OCI-LY3 (cell line): ENCODE measurements at regions not wholly inside any gene's neighbourhood (a gene's known extent, or its start where the extent isn't known, plus 50 kb on each side); places are given as distances from the start of the nearest gene placed in this dataset.

Experiments used
- H2AFZ ChIP-seq: fragments of 200-600, 300-600 bp; shearing (Covaris generic); 2 replicates; pipeline ENCODE4 v1.6.0; 2014; ENCODE audit warnings: antibody characterized with exemption, low read depth, low read length
- H3K27ac ChIP-seq: fragments of 200-600, 300-600 bp; sonication (generic); 2 replicates; pipeline ENCODE4 v1.5.1; 2014; ENCODE audit warnings: mild to moderate bottlenecking, low read length, moderate library complexity, mixed read lengths
- H3K27me3 ChIP-seq: fragments of 200-600, 300-600 bp; sonication (generic); 2 replicates; pipeline ENCODE4 v1.6.1; 2014; ENCODE audit warnings: low read depth, low read length, mixed read lengths
- H3K36me3 ChIP-seq: fragments of 200-600, 300-600 bp; sonication (generic); replicated peaks from 2 replicates; pipeline ENCODE3; 2014; ENCODE audit warnings: low read depth, low read length, mixed read lengths
- H3K4me1 ChIP-seq: fragments of 300-600, 200-600 bp; sonication (generic); 2 replicates; pipeline ENCODE4 v1.6.1; 2014; ENCODE audit warnings: low read length, mixed read lengths
- H3K4me2 ChIP-seq: fragments of 200-600, 300-600 bp; sonication (generic); 2 replicates; pipeline ENCODE4 v1.6.1; 2014; ENCODE audit warnings: low read length, mixed read lengths
- H3K4me3 ChIP-seq: fragments of 300-600, 200-600 bp; sonication (generic); 2 replicates; pipeline ENCODE4 v1.5.1; 2014; ENCODE audit warnings: antibody characterized with exemption, mild to moderate bottlenecking, low read length, moderate library complexity
- H3K79me2 ChIP-seq: fragments of 300-600, 200-600 bp; shearing (Covaris generic); 2 replicates; pipeline ENCODE4 v1.6.1; 2014; ENCODE audit warnings: mild to moderate bottlenecking, low read length, mixed read lengths
- H3K9ac ChIP-seq: fragments of 300-600, 200-600 bp; shearing (Covaris generic); 2 replicates; pipeline ENCODE4 v1.6.0; 2014; ENCODE audit warnings: mild to moderate bottlenecking, low read length, moderate library complexity
- H3K9me3 ChIP-seq: fragments of 200-600, 300-600 bp; shearing (Covaris generic); 2 replicates; pipeline ENCODE4 v1.6.1; 2014; ENCODE audit warnings: low read length, mixed read lengths; ENCODE audit not compliant: insufficient read depth
- H4K20me1 ChIP-seq: fragments of 200-600, 300-600 bp; sonication (generic); 2 replicates; pipeline ENCODE4 v1.6.1; 2016; ENCODE audit warnings: low read length, mixed read lengths; ENCODE audit not compliant: insufficient read depth
- CTCF ChIP-seq: fragments of 200-600, 300-600 bp; sonication (generic); IDR thresholded peaks from 2 replicates; pipeline ENCODE4 v1.5.1; 2014; ENCODE audit warnings: antibody characterized with exemption, low read length, low read depth
- EZH2phosphoT487 ChIP-seq: fragments of 200-600 bp; shearing (Covaris generic); IDR thresholded peaks from 2 replicates; pipeline ENCODE4 v1.6.1; 2018; ENCODE audit warnings: antibody characterized with exemption, mixed run types, low read depth

GRCh38 chr4:128510850-128511249 lies 223.2 kb upstream of the PGRMC2 start:
- Histone ChIP-seq H3K9ac (no peak overlapping the region), H3K27me3 (no peaks in the 10 kb centered on the region), H3K9me3 (no peaks in the 10 kb centered on the region), H3K4me2 (no peak overlapping the region), H3K4me3 (no peak overlapping the region), H3K36me3 (peaks cover 4% of the 10 kb centered on the region), H3K4me1 (peaks cover 6% of the 10 kb centered on the region; the same call in 1 of the 2 replicates), H2AFZ (no peak overlapping the region), H4K20me1 (no peaks in the 10 kb centered on the region), H3K79me2 (no peaks in the 10 kb centered on the region), H3K27ac (no peak overlapping the region)
- no peak for TF ChIP-seq EZH2phosphoT487
- no peak for TF ChIP-seq CTCF

GRCh38 chr4:128502818-128503527 lies 215.4 kb upstream of the PGRMC2 start:
- H3K9ac ChIP-seq: no peak overlapping the region
- H3K27ac ChIP-seq: no peak overlapping the region
- H2AFZ ChIP-seq: no peak overlapping the region
- no peak overlapping the region for H3K4me3 ChIP-seq
- H3K79me2 ChIP-seq: no peaks in the 10 kb centered on the region
- no peaks in the 10 kb centered on the region for H4K20me1 ChIP-seq
- no peaks in the 10 kb centered on the region for H3K9me3 ChIP-seq
- H3K27me3 ChIP-seq: no peaks in the 10 kb centered on the region
- TF ChIP-seq EZH2phosphoT487: no peak
- H3K4me2 ChIP-seq: no peak overlapping the region
- no peaks in the 10 kb centered on the region for H3K4me1 ChIP-seq
- no peaks in the 10 kb centered on the region for H3K36me3 ChIP-seq

GRCh38 chr4:128501239-128501638 lies 213.6 kb upstream of the PGRMC2 start:
- Histone ChIP-seq H2AFZ (no peak overlapping the region), H3K36me3 (no peaks in the 10 kb centered on the region), H3K4me2 (no peak overlapping the region), H4K20me1 (no peaks in the 10 kb centered on the region), H3K9me3 (peaks cover 8% of the 10 kb centered on the region; the same call in 1 of the 2 replicates), H3K4me3 (no peak overlapping the region), H3K27me3 (no peaks in the 10 kb centered on the region), H3K9ac (no peak overlapping the region), H3K4me1 (no peaks in the 10 kb centered on the region), H3K79me2 (no peaks in the 10 kb centered on the region), H3K27ac (no peak overlapping the region)
- TF ChIP-seq EZH2phosphoT487 (no peak), CTCF (no peak)

GRCh38 chr4:128488055-128488705 lies 200.6 kb upstream of the PGRMC2 start:
- no peaks in the 10 kb centered on the region for H3K79me2 ChIP-seq
- no peaks in the 10 kb centered on the region for H4K20me1 ChIP-seq
- no peaks in the 10 kb centered on the region for H3K9me3 ChIP-seq
- no peaks in the 10 kb centered on the region for H3K4me1 ChIP-seq
- H2AFZ ChIP-seq: no peak overlapping the region
- no peak overlapping the region for H3K4me2 ChIP-seq
- no peaks in the 10 kb centered on the region for H3K27me3 ChIP-seq
- no peak for TF ChIP-seq EZH2phosphoT487
- no peak for TF ChIP-seq CTCF
- H3K27ac ChIP-seq: no peak overlapping the region
- H3K4me3 ChIP-seq: no peak overlapping the region
- no peak overlapping the region for H3K9ac ChIP-seq
- no peaks in the 10 kb centered on the region for H3K36me3 ChIP-seq
